AG04449 (cell line): ENCODE measurements at regions not wholly inside any gene's neighbourhood (a gene's known extent, or its start where the extent isn't known, plus 50 kb on each side); places are given as distances from the start of the nearest gene placed in this dataset.

Experiments used
- CTCF ChIA-PET: fragments of 350-600 bp; formaldehyde crosslinking; extraction: SDS; loops from one replicate; lab custom pipeline; 2021; ENCODE audit warnings: antibody characterized with exemption; lab: Yijun Ruan, JAX
- POLR2A ChIA-PET: fragments of 400-600, 350-600 bp; formaldehyde crosslinking; extraction: SDS; loops from one replicate; lab custom pipeline; 2020; ENCODE audit warnings: antibody characterized with exemption, inconsistent platforms; lab: Yijun Ruan, JAX
- DNase-seq: peaks from one replicate; pipeline ENCODE4 v3.0.0-alpha.2; 2010; ENCODE audit warnings: low read depth, low spot score
- H3K4me3 ChIP-seq: 2 replicates; pipeline ENCODE4 v1.5.1; 2011; ENCODE audit warnings: low read depth, mild to moderate bottlenecking, control low read depth, low read length
- TF ChIP-seq, protein P1 (sequence below): IDR thresholded peaks from one replicate; pipeline ENCODE4 v1.5.1; 2011; ENCODE audit warnings: mild to moderate bottlenecking, moderate library complexity, low read length, control low read depth, inconsistent platforms; ENCODE audit not compliant: insufficient read depth; ENCODE audit errors: missing control alignments

GRCh38 chr12:90024262-90024661 lies 315.6 kb upstream of the ATP2B1 start:
- H3K4me3 ChIP-seq, result no peak overlapping the region
- peak; percentile 57 for DNase-seq
- ChIA-PET POLR2A (interaction anchor here (0.9 kb wide), 1 partner anchor 9 kb away, joined by 3 read pairs; no protein-coding TSS in a partner anchor), CTCF (interaction anchor here (1.0 kb wide), 1 partner anchor 11 kb away, joined by 5 read pairs; no protein-coding TSS in a partner anchor)
- TF ChIP-seq, protein P1, sequence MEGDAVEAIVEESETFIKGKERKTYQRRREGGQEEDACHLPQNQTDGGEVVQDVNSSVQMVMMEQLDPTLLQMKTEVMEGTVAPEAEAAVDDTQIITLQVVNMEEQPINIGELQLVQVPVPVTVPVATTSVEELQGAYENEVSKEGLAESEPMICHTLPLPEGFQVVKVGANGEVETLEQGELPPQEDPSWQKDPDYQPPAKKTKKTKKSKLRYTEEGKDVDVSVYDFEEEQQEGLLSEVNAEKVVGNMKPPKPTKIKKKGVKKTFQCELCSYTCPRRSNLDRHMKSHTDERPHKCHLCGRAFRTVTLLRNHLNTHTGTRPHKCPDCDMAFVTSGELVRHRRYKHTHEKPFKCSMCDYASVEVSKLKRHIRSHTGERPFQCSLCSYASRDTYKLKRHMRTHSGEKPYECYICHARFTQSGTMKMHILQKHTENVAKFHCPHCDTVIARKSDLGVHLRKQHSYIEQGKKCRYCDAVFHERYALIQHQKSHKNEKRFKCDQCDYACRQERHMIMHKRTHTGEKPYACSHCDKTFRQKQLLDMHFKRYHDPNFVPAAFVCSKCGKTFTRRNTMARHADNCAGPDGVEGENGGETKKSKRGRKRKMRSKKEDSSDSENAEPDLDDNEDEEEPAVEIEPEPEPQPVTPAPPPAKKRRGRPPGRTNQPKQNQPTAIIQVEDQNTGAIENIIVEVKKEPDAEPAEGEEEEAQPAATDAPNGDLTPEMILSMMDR, result no peak

GRCh38 chr12:90023207-90023900 lies 314.7 kb upstream of the ATP2B1 start:
- no peak overlapping the region for H3K4me3 ChIP-seq
- POLR2A ChIA-PET, result interaction anchor here (0.9 kb wide), 1 partner anchor 8 kb away, joined by 3 read pairs; no protein-coding TSS in a partner anchor
- CTCF ChIA-PET, result interaction anchor here (1.0 kb wide), 1 partner anchor 10 kb away, joined by 5 read pairs; no protein-coding TSS in a partner anchor
- no peak for DNase-seq
- TF ChIP-seq, protein P1, result no peak

GRCh38 chr12:90021795-90022440 lies 313.3 kb upstream of the ATP2B1 start:
- TF ChIP-seq, protein P1, result no peak
- ChIA-PET POLR2A (no interaction called here), CTCF (no interaction called here)
- DNase-seq, result no peak
- no peak overlapping the region for H3K4me3 ChIP-seq

- CTCF ChIA-PET, result interaction anchor here (0.8 kb wide), 1 partner anchor 58 kb away, joined by 3 read pairs; no protein-coding TSS in a partner anchor
- H3K4me3 ChIP-seq, result no peak overlapping the region
- POLR2A ChIA-PET, result no interaction called here
- TF ChIP-seq, protein P1, result no peak
- no peak for DNase-seq
Observed at GRCh38 chr12:90020881-90021280, 312.2 kb upstream of the ATP2B1 start.

- TF ChIP-seq, protein P1, result no peak
- POLR2A ChIA-PET, result no interaction called here
- DNase-seq, result no peak
- CTCF ChIA-PET, result interaction anchor here (0.8 kb wide), 1 partner anchor 58 kb away, joined by 3 read pairs; no protein-coding TSS in a partner anchor
- no peak overlapping the region for H3K4me3 ChIP-seq
Observed at GRCh38 chr12:90020436-90020835, 311.8 kb upstream of the ATP2B1 start.

DNA sequence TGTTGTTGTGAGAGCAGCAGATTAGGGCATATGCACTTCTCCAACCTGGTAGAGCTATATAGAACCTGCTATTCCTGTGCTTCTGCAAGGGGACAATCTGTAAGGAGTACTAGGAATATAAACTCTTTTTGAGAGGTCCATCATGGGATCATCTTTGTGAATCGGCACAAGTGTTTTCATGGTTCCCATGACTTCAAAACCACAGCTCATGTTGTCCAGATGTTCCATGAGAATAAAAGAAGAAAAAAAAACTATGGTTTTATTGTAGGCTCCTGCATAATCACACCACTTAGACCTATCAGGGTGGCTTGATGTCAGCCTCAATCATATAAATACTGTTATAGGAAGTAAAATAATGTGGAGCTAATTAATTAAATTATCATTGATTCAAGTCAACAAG lies 311.4 kb upstream of the ATP2B1 start:
- ChIA-PET POLR2A (no interaction called here), CTCF (interaction anchor here (0.8 kb wide), 1 partner anchor 57 kb away, joined by 3 read pairs; no protein-coding TSS in a partner anchor)
- H3K4me3 ChIP-seq, result no peak overlapping the region
- DNase-seq, result no peak
- TF ChIP-seq, protein P1, result no peak
